ENCODE measurements at regions not wholly inside any gene's neighbourhood (a gene's known extent, or its start where the extent isn't known, plus 50 kb on each side); places are given as distances from the start of the nearest gene placed in this dataset.

- no peak overlapping the region for H2AFZ ChIP-seq (ENCODE audit: low read depth, low read length, severe bottlenecking)
- H3K4me2 ChIP-seq (ENCODE audit: low read depth, low read length, poor library complexity, severe bottlenecking), result no peak overlapping the region
These were observed 489.0 kb downstream of the GATA3 start for GRCh38 chr10:8543361-8544056.

GRCh38 chr10:8544057-8544380 is 489.5 kb downstream of the GATA3 start:
- Histone ChIP-seq H3K27me3 (ENCODE audit: low read length) (no peaks in the 10 kb centered on the region), H3K9ac (ENCODE audit: low read length) (no peak overlapping the region), H3K36me3 (ENCODE audit: low read length) (no peaks in the 10 kb centered on the region), H3K9me2 (replicated peaks; ENCODE audit: insufficient read depth, low read length) (no peaks in the 10 kb centered on the region), H3K79me2 (ENCODE audit: insufficient read depth, low read length) (no peaks in the 10 kb centered on the region), H4K20me1 (ENCODE audit: low read depth, low read length) (no peaks in the 10 kb centered on the region), H3K4me3 (ENCODE audit: insufficient read depth, low read length, poor library complexity, severe bottlenecking) (no peak overlapping the region), H3K27ac (ENCODE audit: low read depth, low read length) (no peak overlapping the region), H3K4me2 (ENCODE audit: low read depth, low read length, poor library complexity, severe bottlenecking) (no peak overlapping the region), H3F3A (ENCODE audit: insufficient read depth) (no peaks in the 10 kb centered on the region), H2AFZ (ENCODE audit: low read depth, low read length, severe bottlenecking) (no peak overlapping the region), H3K9me3 (ENCODE audit: insufficient read depth, low read length) (no peaks in the 10 kb centered on the region)
- no peak for TF ChIP-seq CTCF (IDR thresholded peaks at IDR 0.05; ENCODE audit: insufficient read depth, low read length, poor library complexity, severe bottlenecking)
- no peak for TF ChIP-seq EZH2phosphoT487 (conservative IDR thresholded peaks at IDR 0.05; ENCODE audit: low read length)

More at GRCh38 chr10:8543361-8544056, 489.0 kb downstream of the GATA3 start:
- Histone ChIP-seq H3K36me3 (ENCODE audit: low read length) (no peaks in the 10 kb centered on the region), H3K27me3 (ENCODE audit: low read length) (no peaks in the 10 kb centered on the region), H3K9me2 (replicated peaks; ENCODE audit: insufficient read depth, low read length) (no peaks in the 10 kb centered on the region), H3K9ac (ENCODE audit: low read length) (no peak overlapping the region), H3K79me2 (ENCODE audit: insufficient read depth, low read length) (no peaks in the 10 kb centered on the region), H4K20me1 (ENCODE audit: low read depth, low read length) (no peaks in the 10 kb centered on the region), H3K9me3 (ENCODE audit: insufficient read depth, low read length) (no peaks in the 10 kb centered on the region), H3K4me3 (ENCODE audit: insufficient read depth, low read length, poor library complexity, severe bottlenecking) (no peak overlapping the region), H3F3A (ENCODE audit: insufficient read depth) (no peaks in the 10 kb centered on the region), H3K27ac (ENCODE audit: low read depth, low read length) (no peak overlapping the region)
- TF ChIP-seq EZH2phosphoT487 (conservative IDR thresholded peaks at IDR 0.05; ENCODE audit: low read length), result no peak
- TF ChIP-seq CTCF (IDR thresholded peaks at IDR 0.05; ENCODE audit: insufficient read depth, low read length, poor library complexity, severe bottlenecking), result no peak

- no peaks in the 10 kb centered on the region for H3K27me3 ChIP-seq (ENCODE audit: low read length)
- no peaks in the 10 kb centered on the region for H4K20me1 ChIP-seq (ENCODE audit: low read depth, low read length)
- no peak overlapping the region for H3K4me2 ChIP-seq (ENCODE audit: low read depth, low read length, poor library complexity, severe bottlenecking)
- H2AFZ ChIP-seq (ENCODE audit: low read depth, low read length, severe bottlenecking), result no peak overlapping the region
- H3K27ac ChIP-seq (ENCODE audit: low read depth, low read length), result no peak overlapping the region
- TF ChIP-seq CTCF (IDR thresholded peaks at IDR 0.05; ENCODE audit: insufficient read depth, low read length, poor library complexity, severe bottlenecking) (no peak), EZH2phosphoT487 (conservative IDR thresholded peaks at IDR 0.05; ENCODE audit: low read length) (no peak)
- no peak overlapping the region for H3K4me3 ChIP-seq (ENCODE audit: insufficient read depth, low read length, poor library complexity, severe bottlenecking)
- H3K9ac ChIP-seq (ENCODE audit: low read length), result no peak overlapping the region
- no peaks in the 10 kb centered on the region for H3K9me3 ChIP-seq (ENCODE audit: insufficient read depth, low read length)
- no peaks in the 10 kb centered on the region for H3K79me2 ChIP-seq (ENCODE audit: insufficient read depth, low read length)
- no peaks in the 10 kb centered on the region for H3F3A ChIP-seq (ENCODE audit: insufficient read depth)
- no peaks in the 10 kb centered on the region for H3K9me2 ChIP-seq (replicated peaks; ENCODE audit: insufficient read depth, low read length)
- no peaks in the 10 kb centered on the region for H3K36me3 ChIP-seq (ENCODE audit: low read length)
These were observed 490.0 kb downstream of the GATA3 start for GRCh38 chr10:8544500-8544899.
